GM23338 (cell line): ENCODE measurements at regions not wholly inside any gene's neighbourhood (a gene's known extent, or its start where the extent isn't known, plus 50 kb on each side); places are given as distances from the start of the nearest gene placed in this dataset.

Experiments
- ATAC-seq: fragments of 200-7000 bp; cut with Tn5 transposase; 3 replicates; pipeline ENCODE4 v1.9.1; 2020
- DNase-seq: peaks from one replicate; pipeline ENCODE4 v3.0.0-alpha.2; 2015; ENCODE audit warnings: low spot score
- H2AFZ ChIP-seq: fragments of 200-600 bp; sonication (generic); 2 replicates; pipeline ENCODE4 v1.8.0; 2016; ENCODE audit warnings: antibody characterized with exemption, mild to moderate bottlenecking, moderate library complexity
- H3F3A ChIP-seq: fragments of 200-600 bp; sonication (generic); replicated peaks from 2 replicates; pipeline ENCODE4 v1.8.0; 2017; ENCODE audit warnings: antibody characterized with exemption, mixed run types, low read depth
- H3K27ac ChIP-seq: fragments of 200-600 bp; sonication (generic); 2 replicates; pipeline ENCODE4 v1.6.1; 2016; ENCODE audit warnings: low read depth
- H3K27me3 ChIP-seq: fragments of 200-600 bp; sonication (generic); 2 replicates; pipeline ENCODE4 v1.8.0; 2016; ENCODE audit warnings: mild to moderate bottlenecking, mixed run types, moderate library complexity; ENCODE audit not compliant: insufficient read depth
- H3K36me3 ChIP-seq: fragments of 200-600 bp; sonication (generic); 2 replicates; pipeline ENCODE4 v1.8.0; 2016; ENCODE audit warnings: mild to moderate bottlenecking; ENCODE audit not compliant: insufficient read depth
- H3K4me1 ChIP-seq: fragments of 200-600 bp; sonication (generic); 2 replicates; pipeline ENCODE4 v1.8.0; 2016; ENCODE audit warnings: mild to moderate bottlenecking, moderate library complexity; ENCODE audit not compliant: insufficient read depth
- H3K4me2 ChIP-seq: fragments of 200-600 bp; sonication (generic); 2 replicates; pipeline ENCODE4 v1.7.1; 2017; ENCODE audit warnings: mixed run types
- H3K4me3 ChIP-seq: fragments of 200-600 bp; sonication (generic); 2 replicates; pipeline ENCODE4 v1.6.1; 2016; ENCODE audit warnings: mixed run types
- H3K79me2 ChIP-seq: fragments of 200-600 bp; sonication (generic); replicated peaks from 2 replicates; pipeline ENCODE4 v1.8.0; 2017; ENCODE audit warnings: mild to moderate bottlenecking; ENCODE audit not compliant: insufficient read depth
- H3K9me2 ChIP-seq: fragments of 200-600 bp; sonication (generic); 2 replicates; pipeline ENCODE4 v1.8.0; 2017; ENCODE audit not compliant: insufficient read depth
- H4K20me1 ChIP-seq: fragments of 200-600 bp; sonication (generic); replicated peaks from 2 replicates; pipeline ENCODE4 v1.8.0; 2017; ENCODE audit warnings: mild to moderate bottlenecking; ENCODE audit not compliant: insufficient read depth
- H3K27ac Mint-ChIP-seq: 2 replicates; pipeline ENCODE4 v1.8.0; 2020; ENCODE audit warnings: inconsistent platforms, mild to moderate bottlenecking, moderate library complexity, mixed read lengths
- H3K27me3 Mint-ChIP-seq: 3 replicates; pipeline ENCODE4 v1.8.0; 2022; ENCODE audit warnings: low read depth, mild to moderate bottlenecking, moderate library complexity, mixed read lengths, inconsistent platforms; ENCODE audit not compliant: insufficient read depth, poor library complexity
- H3K36me3 Mint-ChIP-seq: 3 replicates; pipeline ENCODE4 v1.8.0; 2021; ENCODE audit warnings: low read depth, mild to moderate bottlenecking, inconsistent platforms, moderate library complexity, mixed read lengths
- H3K4me1 Mint-ChIP-seq: 3 replicates; pipeline ENCODE4 v1.8.0; 2020; ENCODE audit warnings: mild to moderate bottlenecking, inconsistent platforms, mixed read lengths
- H3K4me3 Mint-ChIP-seq: 3 replicates; pipeline ENCODE4 v1.8.0; 2021; ENCODE audit warnings: moderate library complexity, mild to moderate bottlenecking, inconsistent platforms, mixed read lengths
- H3K9me3 Mint-ChIP-seq: 3 replicates; pipeline ENCODE4 v1.8.0; 2020; ENCODE audit warnings: moderate library complexity, mild to moderate bottlenecking, inconsistent platforms, mixed read lengths
- CREB1 ChIP-seq: fragments of 250-450 bp; sonication (Bioruptor Pico); IDR thresholded peaks from 2 replicates; pipeline ENCODE4 v1.5.0; 2020; ENCODE audit warnings: low read depth, mild to moderate bottlenecking, moderate library complexity
- CTCF ChIP-seq, 2 experiments: fragments of 200-600 bp in 1 of 2; sonication (generic) in 1 of 2; conservative IDR thresholded peaks; 2 replicates each; pipeline versions ENCODE4 v1.5.1 to v1.6.1; 2016 to 2017; ENCODE audit warnings: antibody characterized with exemption in 2 of 2, low read depth in 2 of 2, mild to moderate bottlenecking in 2 of 2, moderate library complexity in 1 of 2
- ETS1 ChIP-seq: IDR thresholded peaks from 2 replicates; pipeline ENCODE4 v1.6.1; 2016; ENCODE audit warnings: antibody characterized with exemption
- EZH2 ChIP-seq: fragments of 200-600 bp; sonication (generic); IDR thresholded peaks from one replicate; pipeline ENCODE4 v1.8.0; 2017; ENCODE audit warnings: antibody characterized with exemption, mild to moderate bottlenecking, low read depth; ENCODE audit not compliant: unreplicated experiment
- EZH2phosphoT487 ChIP-seq: fragments of 200-600 bp; sonication (generic); IDR thresholded peaks from one replicate; pipeline ENCODE4 v1.8.1; 2018; ENCODE audit warnings: antibody characterized with exemption; ENCODE audit not compliant: unreplicated experiment
- NANOG ChIP-seq: IDR thresholded peaks from 2 replicates; pipeline ENCODE4 v1.6.1; 2016; ENCODE audit warnings: antibody characterized with exemption, borderline replicate concordance
- REST ChIP-seq: IDR thresholded peaks from one replicate; pipeline ENCODE4 v1.6.1; 2018; ENCODE audit warnings: antibody characterized with exemption; ENCODE audit not compliant: unreplicated experiment
- STAT1 ChIP-seq: IDR thresholded peaks from one replicate; pipeline ENCODE4 v1.6.1; 2016; ENCODE audit warnings: antibody characterized with exemption; ENCODE audit not compliant: unreplicated experiment
- ZNF114 ChIP-seq: fragments of 250-450 bp; sonication (Bioruptor Pico); IDR thresholded peaks from 2 replicates; pipeline ENCODE4 v1.5.0; 2020; ENCODE audit warnings: mild to moderate bottlenecking, moderate library complexity
- ZNF331 ChIP-seq: fragments of 250-450 bp; sonication (Bioruptor Pico); IDR thresholded peaks from 2 replicates; pipeline ENCODE4 v1.5.0; 2020; ENCODE audit warnings: low read depth, mild to moderate bottlenecking, moderate library complexity
- ZNF462 ChIP-seq: fragments of 250-450 bp; sonication (Bioruptor Pico); IDR thresholded peaks from 2 replicates; pipeline ENCODE4 v1.5.0; 2020; ENCODE audit warnings: mild to moderate bottlenecking, moderate library complexity

- no peak overlapping the region for H3K27ac ChIP-seq
- 0 out of 2 replicates have a peak, but pooled peaks cover 7% of the 10 kb centered on the region for H3F3A ChIP-seq
- peaks cover 31% of the 10 kb centered on the region for H3K4me1 ChIP-seq
- no peaks in the 10 kb centered on the region for H3K27me3 ChIP-seq
- no peak for ATAC-seq
- H3K36me3 ChIP-seq = no peaks in the 10 kb centered on the region
- no peaks in the 10 kb centered on the region for H4K20me1 ChIP-seq
- DNase-seq = no peak
- no peaks in the 10 kb centered on the region; the same call in 2 of the 3 replicates for H3K36me3 Mint-ChIP-seq
- peaks cover 15% of the 10 kb centered on the region for H3K27me3 Mint-ChIP-seq
- H3K4me3 ChIP-seq = no peak overlapping the region
- no peaks in the 10 kb centered on the region for H3K79me2 ChIP-seq
- H3K4me1 Mint-ChIP-seq = peaks cover 34% of the 10 kb centered on the region
- H3K27ac Mint-ChIP-seq = no peak overlapping the region
- H3K9me2 ChIP-seq = no peaks in the 10 kb centered on the region
- H3K4me3 Mint-ChIP-seq = no peak overlapping the region
- H2AFZ ChIP-seq = no peak overlapping the region
- no peak overlapping the region for H3K4me2 ChIP-seq
- TF ChIP-seq ZNF462 (CRISPR knock-in tag) = no peak
- no peak for TF ChIP-seq ZNF114 (CRISPR knock-in tag)
- no peak for TF ChIP-seq EZH2
- no peak for TF ChIP-seq REST
- no peak for TF ChIP-seq ETS1
- no peak for TF ChIP-seq CTCF (conservative IDR thresholded peaks at IDR 0.05; ENCODE audit: low read depth in 2 of 2)
- no peak for TF ChIP-seq ZNF331 (CRISPR knock-in tag)
- no peak for TF ChIP-seq NANOG
- TF ChIP-seq STAT1 = no peak
- no peak for TF ChIP-seq EZH2phosphoT487
- no peak for TF ChIP-seq CREB1 (CRISPR knock-in tag)
- H3K9me3 Mint-ChIP-seq = no peaks in the 10 kb centered on the region
These were observed 87.2 kb upstream of the KCNK12 start for GRCh38 chr2:47657886-47658489.
